NCI-H446 (cell line): ENCODE measurements at regions not wholly inside any gene's neighbourhood (a gene's known extent, or its start where the extent isn't known, plus 50 kb on each side); places are given as distances from the start of the nearest gene placed in this dataset.
A peak's percentile ranks its signal among the peaks of the same experiment; 100 is the strongest.
"Not testable (repeated sequence)": the region's sequence is repeated elsewhere in the genome, so short reads cannot be mapped to it uniquely, and the experiment has no call there.

Experiments used
- DNase-seq, 2 experiments: peaks; one replicate each; lab custom pipeline; 2025; lab: John Stamatoyannopoulos, UW

DNA sequence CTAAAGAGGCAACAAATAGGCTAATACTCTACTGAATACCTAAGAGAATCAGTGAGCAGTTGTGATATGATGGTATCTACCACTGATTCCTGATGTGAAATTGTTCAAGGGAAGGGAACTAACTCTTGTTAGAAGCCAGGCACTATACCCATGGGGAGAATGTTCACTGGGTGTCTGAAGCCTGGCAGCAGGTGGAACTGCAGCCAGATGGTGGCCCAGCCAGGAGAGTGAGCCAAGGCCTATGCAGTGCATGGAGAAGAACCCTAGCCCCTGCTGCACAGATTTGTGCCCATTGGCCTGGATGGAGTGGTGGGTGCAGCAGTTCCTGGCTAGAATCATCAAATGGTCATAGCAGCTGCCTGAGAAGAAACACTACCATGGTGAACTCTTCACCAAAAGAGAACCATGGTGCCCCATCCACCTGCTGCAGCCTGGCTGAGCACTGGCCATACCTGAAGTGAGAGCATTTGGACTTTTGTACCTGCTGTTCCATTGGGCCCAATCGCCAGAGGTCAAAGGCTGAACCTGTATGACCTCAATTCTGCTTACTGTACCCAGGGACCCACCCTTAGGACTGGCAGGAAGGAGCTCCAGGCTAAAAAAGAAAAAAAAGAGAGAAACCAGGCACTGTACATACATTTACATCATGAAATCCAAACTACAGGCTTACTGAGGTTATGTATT is 118.8 kb upstream of the IVNS1ABP start:
- peak in 1 of 2 experiments; percentile 30 for DNase-seq

DNA sequence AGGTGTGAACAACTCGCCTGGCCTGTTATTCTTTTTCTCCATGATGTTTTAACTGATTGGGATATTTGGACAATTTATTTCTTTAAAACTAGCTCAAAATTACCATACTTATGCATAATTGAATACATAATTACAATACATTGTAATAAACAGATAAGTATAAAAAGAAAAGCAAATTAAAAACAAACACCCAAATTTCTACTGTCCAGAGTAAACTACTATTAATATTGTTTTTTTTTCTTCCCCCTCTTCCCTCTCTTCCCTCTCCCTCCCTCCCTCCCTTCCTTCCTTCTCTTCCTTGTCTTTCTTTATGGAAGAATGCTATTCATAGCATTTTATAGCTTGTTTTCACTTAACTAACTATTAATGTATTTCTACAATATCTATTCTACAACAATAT is 117.7 kb upstream of the IVNS1ABP start:
- DNase-seq = no peak

DNA sequence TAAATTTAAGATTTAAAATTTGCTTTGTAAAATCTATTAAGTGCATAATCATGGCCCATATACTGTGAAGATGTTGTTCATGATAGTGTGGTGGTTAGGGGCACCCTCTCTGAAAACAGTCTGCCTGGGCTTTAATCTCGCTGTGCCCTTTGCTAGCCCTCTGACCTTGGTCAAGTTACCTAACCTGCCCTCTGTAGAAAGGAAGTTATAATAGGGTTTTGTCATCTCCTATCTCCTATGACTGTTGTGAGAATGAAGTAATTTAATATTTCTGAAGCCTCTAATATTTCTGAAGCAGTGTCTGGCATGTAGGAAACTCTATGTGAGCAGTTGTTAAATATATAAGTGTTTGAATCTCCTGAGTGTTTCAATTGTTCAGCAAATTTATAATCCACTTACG is 116.6 kb upstream of the IVNS1ABP start:
- no peak for DNase-seq

DNA sequence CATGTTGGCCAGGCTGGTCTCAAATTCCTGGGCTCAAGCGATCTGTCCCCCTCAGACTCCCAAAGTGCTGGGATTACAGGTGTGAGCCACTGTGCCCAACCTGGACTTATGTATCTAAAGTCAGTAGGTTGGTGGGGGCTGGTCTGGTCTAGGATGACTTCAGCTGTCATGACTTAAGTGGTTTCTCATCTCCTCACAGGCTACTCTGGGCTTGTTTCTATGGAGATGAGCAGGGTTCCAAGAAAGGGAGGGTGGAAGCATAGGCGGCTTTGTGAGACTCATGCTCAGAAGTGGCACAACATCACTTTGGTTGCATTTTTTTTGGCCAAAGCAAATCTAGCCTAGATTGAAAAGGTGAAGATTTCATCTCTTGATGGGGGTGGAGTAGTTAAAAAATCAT is 115.9 kb upstream of the IVNS1ABP start:
- no peak for DNase-seq

DNA sequence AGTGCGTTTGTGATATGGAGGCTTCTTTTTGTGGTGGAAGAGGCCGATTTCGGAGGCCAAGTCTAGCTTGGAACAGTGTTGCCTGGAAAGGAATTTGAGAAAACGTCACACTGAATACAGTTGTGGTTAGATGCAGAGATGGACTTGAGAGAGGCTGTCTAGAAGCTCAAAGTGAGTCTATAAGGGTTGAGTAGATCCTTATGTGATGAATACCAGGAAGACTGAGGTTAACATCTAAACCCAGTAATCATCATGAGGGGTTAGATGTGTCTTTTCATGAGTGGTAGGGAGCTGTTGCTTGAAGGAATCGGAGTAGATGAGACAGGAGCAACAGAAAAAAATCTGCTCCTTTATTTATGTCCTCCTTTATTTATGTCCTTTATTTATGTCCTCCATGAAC is 114.6 kb upstream of the IVNS1ABP start:
- no peak for DNase-seq

DNA sequence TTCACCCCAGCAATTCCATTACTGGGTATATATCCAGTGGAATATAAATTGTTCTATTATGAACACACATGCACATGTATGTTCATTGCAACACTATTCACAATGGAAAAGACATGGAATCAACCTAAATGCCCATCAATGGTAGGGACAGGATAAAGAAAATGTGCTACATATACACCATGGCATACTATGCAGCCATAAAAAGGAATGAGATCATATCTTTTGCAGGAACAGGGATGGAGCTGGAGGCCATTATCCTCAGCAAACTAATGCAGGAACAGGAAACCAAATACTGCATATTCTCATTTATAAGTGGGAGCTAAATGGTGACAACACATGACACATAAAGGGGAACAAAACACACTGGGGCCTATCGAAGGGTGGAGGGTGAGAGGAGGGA is 112.6 kb upstream of the IVNS1ABP start:
- not testable (repeated sequence) for DNase-seq

DNA sequence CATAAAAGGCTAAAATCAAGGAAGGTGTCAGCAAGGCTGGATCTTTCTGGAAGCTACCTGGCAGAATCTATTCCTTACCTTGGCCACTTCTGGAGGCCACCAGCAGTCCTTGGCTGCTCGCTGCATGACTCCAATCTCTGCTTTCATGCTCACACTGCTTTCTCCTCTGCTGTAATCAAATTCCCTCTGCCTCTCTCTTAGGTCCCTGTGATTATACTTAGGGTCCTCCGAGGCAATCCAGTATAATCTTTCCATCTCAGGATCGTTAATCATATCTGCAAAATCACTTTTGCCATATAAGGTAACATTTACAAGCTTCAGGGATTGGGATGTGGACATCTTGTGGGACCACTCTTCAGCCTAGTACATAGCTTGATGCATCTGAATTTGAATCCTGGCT is 110.7 kb upstream of the IVNS1ABP start:
- DNase-seq = no peak

DNA sequence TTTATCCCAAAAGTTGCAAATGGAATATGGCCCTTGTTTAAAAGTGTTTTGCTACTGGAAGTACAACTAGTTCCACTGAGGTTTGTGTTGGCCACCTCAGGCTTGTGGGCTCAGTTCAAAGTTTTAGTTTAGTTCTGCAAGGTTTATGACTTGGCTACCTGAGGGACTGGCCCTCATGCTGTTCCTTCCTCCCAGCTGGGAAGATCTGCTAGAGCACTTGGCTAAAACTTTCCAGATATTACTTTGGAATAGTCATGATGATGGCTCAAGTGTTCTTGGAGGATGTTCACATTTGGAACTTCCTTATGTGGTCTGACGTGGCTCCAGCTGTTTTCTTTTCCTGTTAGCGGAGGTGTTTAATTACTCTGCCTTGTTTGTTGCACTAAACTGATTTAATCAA is 110.2 kb upstream of the IVNS1ABP start:
- DNase-seq = no peak

DNA sequence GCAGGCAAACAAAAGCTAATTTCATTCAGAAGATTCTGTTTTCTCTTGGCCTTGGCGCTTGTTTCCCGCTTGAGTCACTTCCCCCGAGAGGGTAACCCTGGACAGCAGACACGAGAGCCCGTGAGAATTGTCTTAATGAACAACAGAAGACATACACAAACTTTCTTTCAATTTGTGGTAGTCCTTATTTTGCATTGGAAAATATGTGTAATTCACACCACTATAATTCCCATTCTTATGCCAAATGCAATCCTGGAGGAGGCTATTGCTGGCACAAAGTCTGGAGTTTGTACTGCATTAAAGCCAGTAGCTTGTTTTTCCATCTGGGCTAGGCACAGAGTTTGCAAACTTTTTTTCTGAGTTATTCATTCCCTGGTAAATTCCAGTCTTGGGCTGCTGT is 109.8 kb upstream of the IVNS1ABP start:
- DNase-seq = peak in 1 of 2 experiments; percentile 43

DNA sequence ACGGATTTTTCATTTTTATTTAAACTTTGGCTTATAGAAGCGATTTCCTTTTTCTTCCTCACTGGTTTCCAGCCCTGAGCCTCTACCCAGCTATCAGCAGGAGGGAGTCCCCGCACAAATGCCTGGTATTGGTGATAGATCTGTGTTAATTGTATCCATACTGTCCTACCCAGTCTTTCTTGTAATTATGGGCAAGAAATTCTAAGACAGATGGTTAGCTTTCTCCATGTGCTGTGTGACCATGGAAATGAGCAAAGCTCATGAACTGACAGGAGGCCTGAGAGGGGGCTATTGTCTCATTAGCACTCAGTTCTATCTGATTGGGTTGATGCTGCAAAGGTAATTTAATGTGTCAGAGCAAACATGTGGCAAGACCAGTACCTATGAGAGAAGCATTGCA is 108.1 kb upstream of the IVNS1ABP start:
- peak; percentile 47 to 68 for DNase-seq

DNA sequence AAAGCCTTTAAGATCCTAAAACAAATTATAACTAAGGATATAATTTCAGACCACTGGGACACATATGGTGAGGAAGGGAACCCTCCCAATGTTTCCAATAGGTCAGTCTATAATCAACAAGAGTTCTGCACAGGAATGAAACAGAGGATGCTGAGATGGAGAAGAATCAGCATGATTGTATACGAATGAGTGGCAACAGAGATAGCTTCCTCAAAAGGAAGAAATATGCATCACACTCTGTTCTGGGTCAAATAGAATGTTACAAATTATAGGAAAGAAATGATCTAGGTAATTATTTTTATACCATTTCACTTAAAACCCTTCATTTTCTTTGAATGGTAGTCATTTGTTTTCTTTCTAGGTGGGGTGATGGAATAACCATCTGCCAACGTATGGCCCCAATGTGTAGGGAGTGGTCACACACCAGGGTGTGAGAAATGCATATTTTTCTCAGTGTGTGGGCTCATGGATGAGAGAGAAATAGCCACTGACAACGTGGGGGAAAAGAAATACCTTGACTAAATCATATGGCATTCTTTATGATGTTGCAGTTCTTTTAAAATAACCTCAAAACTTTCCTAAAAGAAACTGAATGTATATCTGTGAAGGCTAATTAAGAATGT is 104.6 kb upstream of the IVNS1ABP start:
- DNase-seq = no peak

DNA sequence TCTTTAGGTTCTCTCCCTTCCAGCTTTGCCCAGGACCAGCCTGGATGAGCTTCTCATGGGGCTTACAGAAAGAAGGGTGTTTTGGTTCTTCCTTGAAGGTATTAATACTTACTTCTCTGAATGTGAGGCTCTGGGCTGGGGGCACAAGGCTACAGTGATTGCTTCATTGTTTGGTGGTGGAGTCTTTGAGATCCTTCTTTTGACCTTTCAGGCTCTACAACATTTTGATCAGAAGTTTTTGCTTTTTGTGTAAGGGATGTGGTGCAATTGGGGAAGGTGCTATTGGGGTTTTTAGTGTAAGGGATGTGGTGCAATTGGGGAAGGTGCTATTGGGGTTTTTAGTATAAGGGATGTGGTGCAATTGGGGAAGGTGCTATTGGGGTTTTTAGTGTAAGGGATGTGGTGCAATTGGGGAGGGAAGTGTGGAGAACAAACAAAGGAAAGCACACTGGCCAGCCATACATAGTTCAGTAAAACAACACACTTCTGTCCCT is 103.6 kb upstream of the IVNS1ABP start:
- no peak for DNase-seq

DNA sequence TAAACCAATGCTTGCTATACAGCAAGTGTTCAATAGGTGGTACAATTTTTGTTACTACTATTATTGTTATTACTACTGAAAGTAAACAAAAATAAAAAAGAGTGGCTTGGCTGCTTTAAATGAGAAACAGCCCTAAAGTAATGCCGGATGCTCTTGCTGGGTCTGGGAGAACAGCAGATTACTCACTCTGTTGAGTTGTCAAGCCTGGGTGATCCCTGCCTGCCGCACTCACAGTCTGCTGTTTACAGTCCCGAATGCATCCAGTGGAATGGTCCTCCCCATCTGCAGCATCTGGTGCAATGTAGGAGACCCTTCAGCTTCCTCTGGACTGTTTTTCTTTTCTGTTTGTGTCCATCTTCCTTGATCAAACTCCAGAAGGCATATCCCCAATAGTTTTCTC is 102.7 kb upstream of the IVNS1ABP start:
- DNase-seq = no peak

DNA sequence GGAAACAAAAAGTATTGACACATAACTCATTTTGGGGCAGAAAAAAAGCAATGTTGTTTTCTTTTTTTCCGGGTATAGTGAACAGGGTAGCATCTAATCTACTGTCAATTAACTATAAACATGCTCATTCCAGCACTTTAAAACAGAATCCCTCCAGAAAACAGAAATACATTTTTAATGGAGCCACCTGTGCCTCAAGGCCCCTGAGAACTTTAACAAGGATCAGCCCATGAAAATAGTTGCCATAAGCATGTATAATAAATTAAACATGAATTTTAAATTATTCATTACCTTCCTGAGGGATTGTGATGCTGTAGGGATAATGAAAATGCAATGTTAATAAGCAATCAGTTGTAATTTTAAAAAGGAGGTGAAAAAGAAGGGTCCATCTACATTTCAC is 101.4 kb upstream of the IVNS1ABP start:
- DNase-seq = no peak

DNA sequence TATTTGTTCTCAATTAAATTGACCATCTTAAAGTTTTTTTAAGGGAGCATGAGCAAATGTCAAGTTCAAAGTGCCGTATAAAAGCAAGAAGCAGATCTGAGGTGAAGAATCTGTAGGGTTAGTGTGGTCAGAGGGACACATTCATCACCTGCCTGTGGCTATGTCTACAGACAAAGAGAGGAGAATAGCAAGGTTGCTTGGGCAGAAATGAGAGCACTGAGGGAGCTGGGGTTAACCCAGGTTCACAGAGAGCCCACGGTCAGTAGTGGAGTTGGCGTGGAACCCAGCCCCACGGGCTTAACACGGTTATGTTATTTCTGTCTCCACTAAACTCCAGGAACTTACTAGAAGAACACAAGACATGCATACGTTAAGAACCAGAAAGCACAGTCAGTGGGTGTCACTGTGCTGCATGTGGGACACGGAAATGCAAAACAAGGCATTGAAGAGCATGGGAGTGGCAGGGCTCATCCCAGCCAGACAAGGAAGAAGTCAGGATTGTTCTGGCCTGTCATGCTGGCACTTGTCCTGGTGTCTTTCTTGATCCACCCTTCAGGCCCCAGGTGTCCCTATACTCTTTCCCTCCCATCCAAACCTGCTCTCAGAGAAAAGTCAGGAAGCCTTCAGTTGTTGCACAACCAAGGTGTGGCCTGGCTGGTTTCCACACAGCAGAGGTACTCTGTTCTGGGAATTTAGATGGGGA is 95.5 kb upstream of the IVNS1ABP start:
- no peak for DNase-seq

DNA sequence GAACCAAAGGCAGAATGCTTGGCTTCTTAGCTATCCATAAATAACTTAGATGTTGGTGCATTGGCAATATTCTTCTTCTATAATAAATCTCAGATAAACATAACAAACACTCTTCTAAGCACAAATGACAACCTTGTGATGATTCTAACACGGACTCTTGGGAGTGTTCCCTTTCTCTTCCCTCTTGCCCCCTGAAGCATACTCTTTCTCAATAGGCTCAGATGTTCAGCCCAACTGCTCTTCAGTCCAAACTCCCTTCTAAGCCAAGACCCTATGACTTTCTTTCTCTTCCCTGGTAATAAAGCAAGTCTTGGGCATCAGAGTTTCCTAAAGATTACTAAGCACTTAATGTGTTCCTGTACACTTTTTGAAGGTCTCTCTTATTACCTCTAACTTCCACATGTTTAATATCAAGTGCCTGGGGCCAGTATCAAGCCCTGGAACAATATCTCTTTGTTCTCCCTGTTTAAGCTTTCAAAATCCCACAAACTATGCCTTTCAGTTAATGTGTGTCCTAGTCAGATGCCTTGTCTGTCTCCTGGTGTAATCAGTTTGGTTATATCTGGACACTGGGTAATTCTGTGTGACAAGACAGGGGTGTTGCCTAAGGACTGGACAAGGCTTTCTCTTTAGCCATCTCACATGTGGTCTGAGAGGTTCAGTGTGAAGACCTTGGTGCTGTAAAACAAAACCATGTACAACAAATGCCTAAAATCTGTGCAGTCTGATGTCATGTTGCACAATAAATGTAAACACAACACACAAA is 92.9 kb upstream of the IVNS1ABP start:
- no peak for DNase-seq

DNA sequence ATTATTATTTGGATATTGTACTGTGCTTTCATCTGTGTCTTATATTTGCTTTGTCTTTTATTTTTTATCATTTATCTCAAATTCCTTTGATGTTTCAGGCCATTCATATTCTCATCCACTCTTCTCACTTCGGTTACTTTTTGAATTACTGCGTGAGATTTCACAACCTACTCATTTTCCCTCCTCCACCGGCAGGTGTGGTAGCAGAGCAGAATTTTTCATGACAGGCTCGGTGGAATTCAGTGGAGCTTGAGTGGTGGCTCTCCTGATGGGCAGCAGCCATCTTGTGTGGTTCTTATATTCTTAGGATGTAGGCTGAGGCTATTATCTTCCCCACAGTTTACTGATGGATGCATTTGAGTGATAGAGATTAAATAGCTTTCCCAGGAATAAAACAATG is 92.3 kb upstream of the IVNS1ABP start:
- no peak for DNase-seq

DNA sequence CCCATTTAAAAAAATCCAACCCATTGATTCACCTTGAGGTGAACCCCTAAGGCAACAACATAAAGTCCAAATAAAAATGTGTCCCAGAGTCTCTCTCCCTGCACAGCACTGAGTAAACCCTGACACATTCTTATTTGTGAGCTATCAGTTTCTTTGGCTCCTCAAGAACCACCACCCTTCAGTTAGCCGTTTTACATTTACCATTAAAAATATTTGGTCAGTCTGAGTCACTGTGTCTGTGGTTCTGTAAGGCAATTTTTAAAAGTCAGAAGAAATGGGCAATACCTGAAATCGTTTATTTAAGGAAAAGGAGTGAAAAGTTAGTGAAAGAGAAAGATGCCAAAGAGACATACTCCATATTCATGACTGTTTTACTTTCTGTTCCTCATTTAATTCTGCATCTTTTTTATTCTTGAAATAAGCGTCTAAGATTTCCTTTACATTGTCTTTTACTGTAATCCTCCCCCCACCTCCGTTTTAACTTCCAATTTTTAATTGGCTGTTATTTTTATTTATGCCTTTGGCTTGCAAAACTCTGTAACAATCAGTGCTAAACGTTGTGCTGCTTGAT is 91.7 kb upstream of the IVNS1ABP start:
- DNase-seq = no peak

DNA sequence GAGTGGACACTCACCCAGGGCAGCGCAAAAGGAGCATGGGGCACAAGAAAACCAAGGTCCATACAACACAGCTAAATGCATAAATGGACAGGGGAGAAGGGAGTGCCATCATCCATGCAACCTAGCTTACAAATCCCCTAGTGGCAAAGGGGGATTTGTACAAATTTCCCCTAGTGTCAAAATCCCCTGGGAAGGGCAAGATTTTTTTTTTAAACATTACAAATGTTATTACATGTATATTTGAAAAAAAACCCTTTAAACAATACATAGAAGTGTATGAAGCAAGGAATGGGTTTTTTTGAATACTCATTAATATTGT is 89.6 kb upstream of the IVNS1ABP start:
- DNase-seq = no peak

DNA sequence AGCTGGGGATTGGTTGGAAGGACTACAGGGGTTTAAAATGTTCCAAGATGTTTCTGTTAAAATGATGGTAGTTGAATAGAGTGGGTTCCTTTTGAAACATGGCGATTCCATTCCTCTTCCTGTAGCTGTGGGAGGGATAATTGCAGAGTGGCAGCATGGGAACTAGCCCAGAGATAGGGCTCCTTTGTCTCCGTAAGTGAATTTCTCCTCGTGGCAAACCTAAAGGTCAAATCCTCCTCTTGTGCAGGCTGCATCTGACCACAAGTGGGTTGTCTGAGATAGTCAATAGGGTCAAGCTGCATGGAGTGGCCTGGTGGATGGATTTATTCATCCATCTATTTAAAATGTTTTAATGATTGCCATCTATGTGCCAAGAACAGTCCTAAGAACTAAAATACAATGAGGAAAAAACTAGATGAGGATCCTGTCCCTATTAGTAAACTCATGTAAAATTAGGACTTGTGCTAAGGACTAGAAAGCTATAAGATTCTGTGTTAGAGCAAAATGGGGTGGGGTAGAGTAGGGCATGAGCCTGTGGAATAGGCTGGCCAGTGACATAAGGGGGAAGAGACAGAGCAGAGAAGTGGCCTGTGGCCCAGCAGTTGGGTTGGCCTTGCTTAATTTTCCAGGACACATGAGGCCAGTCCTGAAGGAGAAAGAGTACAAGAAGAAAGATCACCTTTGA is 89.1 kb upstream of the IVNS1ABP start:
- no peak for DNase-seq

DNA sequence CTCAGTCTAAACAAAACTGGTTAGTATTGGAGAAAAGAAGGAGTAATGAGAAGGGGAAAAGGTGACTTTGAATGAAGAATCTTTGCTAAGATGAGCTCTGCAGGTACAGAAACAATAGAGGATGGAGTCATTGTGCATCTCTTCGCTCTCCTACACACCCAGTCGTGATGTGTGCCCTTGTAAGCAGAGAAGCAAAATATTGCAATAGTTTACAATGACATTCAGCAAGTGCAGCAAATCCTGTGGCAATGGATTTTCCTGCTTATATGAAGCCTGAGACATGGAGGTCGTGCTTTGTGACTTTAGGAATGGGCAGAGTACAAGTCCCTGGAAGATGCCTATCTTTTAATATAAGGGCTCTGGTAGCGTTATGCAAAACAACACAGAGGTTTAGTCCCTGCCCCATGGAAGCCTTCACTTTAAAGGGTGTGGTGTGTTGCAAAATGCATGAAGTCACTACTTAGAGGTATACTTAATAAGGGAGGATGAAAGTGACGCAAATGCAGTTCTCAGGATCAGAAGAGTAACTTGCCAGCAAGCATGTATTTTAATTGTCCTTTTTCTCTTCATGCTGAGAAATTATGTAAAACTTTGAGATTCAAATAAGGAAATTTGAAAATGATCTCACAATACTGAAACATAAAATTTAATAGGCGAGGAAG is 88.0 kb upstream of the IVNS1ABP start:
- DNase-seq = no peak
